GM23248 (cell line): ENCODE measurements at regions not wholly inside any gene's neighbourhood (a gene's known extent, or its start where the extent isn't known, plus 50 kb on each side); places are given as distances from the start of the nearest gene placed in this dataset.

Source experiments
- DNase-seq: peaks from one replicate; pipeline ENCODE4 v3.0.0-alpha.2; 2015
- H2AFZ ChIP-seq: fragments of 200-600 bp; sonication (generic); 2 replicates; pipeline ENCODE4 v1.6.1; 2016; ENCODE audit warnings: antibody characterized with exemption
- H3F3A ChIP-seq: fragments of 200-600 bp; sonication (generic); 2 replicates; pipeline ENCODE4 v1.6.1; 2016; ENCODE audit warnings: mild to moderate bottlenecking, antibody characterized with exemption, mixed run types; ENCODE audit not compliant: insufficient read depth
- H3K27ac ChIP-seq: fragments of 200-600 bp; sonication (generic); 2 replicates; pipeline ENCODE4 v1.5.1; 2016; ENCODE audit warnings: mild to moderate bottlenecking
- H3K27me3 ChIP-seq: fragments of 200-600 bp; sonication (generic); replicated peaks from 2 replicates; pipeline ENCODE4 v1.6.1; 2016; ENCODE audit warnings: mild to moderate bottlenecking; ENCODE audit not compliant: insufficient read depth
- H3K36me3 ChIP-seq: fragments of 200-600 bp; sonication (generic); 2 replicates; pipeline ENCODE4 v1.6.1; 2016; ENCODE audit warnings: low read depth, mild to moderate bottlenecking
- H3K4me1 ChIP-seq: fragments of 200-600 bp; sonication (generic); 2 replicates; pipeline ENCODE4 v1.6.1; 2016; ENCODE audit warnings: mild to moderate bottlenecking; ENCODE audit not compliant: insufficient read depth
- H3K4me2 ChIP-seq: fragments of 200-600 bp; sonication (generic); one replicate; pipeline ENCODE4 v1.6.1; 2016; ENCODE audit warnings: mild to moderate bottlenecking; ENCODE audit not compliant: unreplicated experiment
- H3K4me3 ChIP-seq: fragments of 200-600 bp; sonication (generic); 2 replicates; pipeline ENCODE4 v1.5.1; 2016; ENCODE audit warnings: mild to moderate bottlenecking
- H3K79me2 ChIP-seq: fragments of 200-600 bp; sonication (generic); 2 replicates; pipeline ENCODE4 v1.6.1; 2016; ENCODE audit warnings: mild to moderate bottlenecking; ENCODE audit not compliant: insufficient read depth
- H3K9ac ChIP-seq: fragments of 200-600 bp; sonication (generic); 2 replicates; pipeline ENCODE4 v1.6.1; 2016; ENCODE audit warnings: mild to moderate bottlenecking
- H3K9me2 ChIP-seq: fragments of 200-600 bp; sonication (generic); 2 replicates; pipeline ENCODE4 v1.6.1; 2016; ENCODE audit warnings: mixed run types, mild to moderate bottlenecking, moderate library complexity; ENCODE audit not compliant: insufficient read depth
- H3K9me3 ChIP-seq: fragments of 200-600 bp; sonication (generic); one replicate; pipeline ENCODE4 v1.6.1; 2017; ENCODE audit warnings: low read depth
- H4K20me1 ChIP-seq: fragments of 200-600 bp; sonication (generic); 2 replicates; pipeline ENCODE4 v1.6.0; 2016; ENCODE audit not compliant: insufficient read depth
- EZH2 ChIP-seq: fragments of 200-600 bp; sonication (generic); IDR thresholded peaks from 2 replicates; pipeline ENCODE4 v1.6.1; 2018; ENCODE audit warnings: antibody characterized with exemption, mild to moderate bottlenecking; ENCODE audit not compliant: insufficient read depth, poor library complexity, severe bottlenecking
- EZH2phosphoT487 ChIP-seq: fragments of 200-600 bp; sonication (generic); IDR thresholded peaks from 2 replicates; pipeline ENCODE4 v1.6.1; 2018; ENCODE audit warnings: antibody characterized with exemption, moderate library complexity, mild to moderate bottlenecking, low read depth; ENCODE audit not compliant: insufficient read depth
- WGBS, 2 experiments: methylation state at CpG; one replicate each; pipeline ENCODE4 v1.1.6; 2015 to 2017; ENCODE audit warnings: low lambda C conversion rate in 2 of 2, low coverage in 1 of 2; ENCODE audit errors: missing lambda C conversion rate in 2 of 2; 5-methylcytosine and 5-hydroxymethylcytosine counted together
- in situ Hi-C: fragments of 300-500 bp; cut with MboI; formaldehyde crosslinking; loops from 2 replicates; pipeline ENCODE4 v1.15.0; 2020

GRCh38 chr2:136452528-136452927, 312.8 kb upstream of the THSD7B start:
- H3K4me1 ChIP-seq: no peaks in the 10 kb centered on the region
- no peaks in the 10 kb centered on the region for H3K27me3 ChIP-seq
- no peak for DNase-seq
- no peaks in the 10 kb centered on the region for H3F3A ChIP-seq
- no peaks in the 10 kb centered on the region for H3K79me2 ChIP-seq
- no peak overlapping the region for H3K9ac ChIP-seq
- H3K4me2 ChIP-seq: no peak overlapping the region
- no peaks in the 10 kb centered on the region for H4K20me1 ChIP-seq
- no peaks in the 10 kb centered on the region for H3K9me3 ChIP-seq
- no peak for TF ChIP-seq EZH2
- no peak for TF ChIP-seq EZH2phosphoT487
- H3K9me2 ChIP-seq: no peaks in the 10 kb centered on the region
- no peak overlapping the region for H3K27ac ChIP-seq
- no peak overlapping the region for H2AFZ ChIP-seq
- in situ Hi-C loops: no loop called here
- WGBS, 2 experiments: 21% methylated on average over 1 of the region's 1 CpG
- H3K4me3 ChIP-seq: no peak overlapping the region
- no peaks in the 10 kb centered on the region for H3K36me3 ChIP-seq

GRCh38 chr2:136448986-136449780, 316.2 kb upstream of the THSD7B start:
- no peaks in the 10 kb centered on the region for H3K36me3 ChIP-seq
- no peaks in the 10 kb centered on the region for H3K79me2 ChIP-seq
- H3K27me3 ChIP-seq: no peaks in the 10 kb centered on the region
- TF ChIP-seq EZH2 (no peak), EZH2phosphoT487 (no peak)
- H3K9me2 ChIP-seq: no peaks in the 10 kb centered on the region
- no peak for DNase-seq
- H4K20me1 ChIP-seq: no peaks in the 10 kb centered on the region
- H3K4me3 ChIP-seq: no peak overlapping the region
- H2AFZ ChIP-seq: no peak overlapping the region
- H3K9ac ChIP-seq: no peak overlapping the region
- 16 to 20% methylated on average over 7 of the region's 7 CpGs for WGBS, 2 experiments
- H3F3A ChIP-seq: no peaks in the 10 kb centered on the region
- H3K4me2 ChIP-seq: no peak overlapping the region
- in situ Hi-C loops: no loop called here
- H3K4me1 ChIP-seq: no peaks in the 10 kb centered on the region
- H3K9me3 ChIP-seq: no peaks in the 10 kb centered on the region
- no peak overlapping the region for H3K27ac ChIP-seq

- no peaks in the 10 kb centered on the region for H3K4me1 ChIP-seq
- H3K9ac ChIP-seq: no peak overlapping the region
- H3K79me2 ChIP-seq: no peaks in the 10 kb centered on the region
- in situ Hi-C loops: no loop called here
- WGBS, 2 experiments: 0% methylated on average over 1 of the region's 1 CpG
- TF ChIP-seq EZH2phosphoT487: no peak
- no peak for TF ChIP-seq EZH2
- no peaks in the 10 kb centered on the region for H3K27me3 ChIP-seq
- DNase-seq: no peak
- no peaks in the 10 kb centered on the region for H3K9me3 ChIP-seq
- no peaks in the 10 kb centered on the region for H3K9me2 ChIP-seq
- H4K20me1 ChIP-seq: no peaks in the 10 kb centered on the region
- no peaks in the 10 kb centered on the region for H3K36me3 ChIP-seq
- H3F3A ChIP-seq: no peaks in the 10 kb centered on the region
- no peak overlapping the region for H3K4me2 ChIP-seq
- H2AFZ ChIP-seq: no peak overlapping the region
- H3K27ac ChIP-seq: no peak overlapping the region
- no peak overlapping the region for H3K4me3 ChIP-seq
Observed at GRCh38 chr2:136448432-136448831, 316.9 kb upstream of the THSD7B start.

GRCh38 chr2:136444323-136444722, 321.0 kb upstream of the THSD7B start:
- no peaks in the 10 kb centered on the region for H3K9me2 ChIP-seq
- no peaks in the 10 kb centered on the region for H3K79me2 ChIP-seq
- H3K27ac ChIP-seq: no peak overlapping the region
- TF ChIP-seq EZH2phosphoT487: no peak
- TF ChIP-seq EZH2: no peak
- no peak overlapping the region for H3K9ac ChIP-seq
- H3K4me3 ChIP-seq: no peak overlapping the region
- no peak overlapping the region for H3K4me2 ChIP-seq
- no peaks in the 10 kb centered on the region for H3K27me3 ChIP-seq
- 44 to 45% methylated on average over 7 of the region's 7 CpGs for WGBS, 2 experiments
- in situ Hi-C loops: no loop called here
- peak; percentile 9 for DNase-seq
- no peak overlapping the region for H2AFZ ChIP-seq
- H3F3A ChIP-seq: no peaks in the 10 kb centered on the region
- no peaks in the 10 kb centered on the region for H3K36me3 ChIP-seq
- no peaks in the 10 kb centered on the region for H4K20me1 ChIP-seq
- no peaks in the 10 kb centered on the region for H3K4me1 ChIP-seq
- no peaks in the 10 kb centered on the region for H3K9me3 ChIP-seq
